Jurkat, Clone E6-1 (cell line): ENCODE measurements at regions not wholly inside any gene's neighbourhood (a gene's known extent, or its start where the extent isn't known, plus 50 kb on each side); places are given as distances from the start of the nearest gene placed in this dataset.
"Not testable (repeated sequence)": the region's sequence is repeated elsewhere in the genome, so short reads cannot be mapped to it uniquely, and the experiment has no call there.

Source experiments
- DNase-seq: peaks from one replicate; pipeline ENCODE4 v3.0.0-alpha.2; 2011; ENCODE audit warnings: low read depth, low spot score
- H3K4me3 ChIP-seq: 2 replicates; pipeline ENCODE4 v1.5.1; 2011; ENCODE audit warnings: mild to moderate bottlenecking, low read length, control low read depth, moderate library complexity

DNA sequence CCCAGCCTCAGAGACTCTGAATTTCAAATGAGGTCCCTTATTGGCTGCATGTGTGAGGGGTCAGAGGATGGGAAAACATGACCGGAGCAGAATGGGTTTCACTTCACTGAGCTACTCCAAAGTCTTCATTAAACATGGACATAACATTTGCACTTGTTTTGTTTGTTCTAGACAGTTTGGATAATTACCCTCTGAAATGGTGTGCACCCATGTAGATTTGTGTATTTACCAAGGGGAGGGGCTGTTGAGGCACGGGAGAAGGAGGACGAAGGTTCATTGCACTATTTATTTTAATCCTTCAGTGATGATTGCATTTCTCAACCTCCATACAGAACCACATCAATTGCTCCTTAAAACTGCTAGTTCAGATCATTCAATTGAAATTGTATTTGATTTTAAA, 364.2 kb downstream of the TFAP2B start:
- DNase-seq: no peak

DNA sequence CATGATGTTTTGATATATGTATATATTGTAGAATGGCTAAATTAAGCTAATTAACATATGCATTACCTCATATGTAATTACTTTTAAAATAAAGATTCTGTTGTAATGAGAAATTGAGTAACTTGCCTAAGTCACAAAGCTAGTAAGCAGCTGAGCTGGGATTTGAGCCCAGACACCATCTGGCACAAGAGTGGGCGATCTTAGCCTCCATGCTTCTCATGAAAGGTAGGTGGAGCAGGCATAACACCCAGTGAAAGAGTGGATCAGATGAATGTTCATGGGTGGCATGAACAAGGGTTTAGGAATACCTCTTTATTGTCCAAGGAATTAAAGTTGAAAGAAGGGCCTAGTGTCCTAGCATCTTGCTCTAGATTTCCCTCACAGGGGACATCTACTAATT, 365.4 kb downstream of the TFAP2B start:
- no peak overlapping the region for H3K4me3 ChIP-seq
- DNase-seq: no peak

More for the DNA sequence above, 364.2 kb downstream of the TFAP2B start:
- H3K4me3 ChIP-seq: no peak overlapping the region

DNA sequence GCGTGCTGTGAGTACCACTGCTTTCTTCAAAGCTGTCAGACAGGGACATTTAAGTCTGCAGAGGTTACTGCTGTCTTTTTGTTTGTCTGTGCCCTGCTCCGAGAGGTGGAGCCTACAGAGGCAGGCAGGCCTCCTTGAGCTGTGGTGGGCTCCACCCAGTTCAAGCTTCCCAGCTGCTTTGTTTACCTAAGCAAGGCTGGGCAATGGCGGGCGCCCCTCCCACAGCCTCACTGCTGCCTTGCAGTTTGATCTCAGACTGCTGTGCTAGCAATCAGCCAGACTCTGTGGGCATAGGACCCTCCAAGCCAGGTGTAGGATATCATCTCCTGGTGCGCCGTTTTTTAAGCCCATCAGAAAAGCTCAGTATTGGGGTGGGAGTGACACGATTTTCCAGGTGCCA, 374.5 kb downstream of the TFAP2B start:
- not testable (repeated sequence) for H3K4me3 ChIP-seq, DNase-seq

DNA sequence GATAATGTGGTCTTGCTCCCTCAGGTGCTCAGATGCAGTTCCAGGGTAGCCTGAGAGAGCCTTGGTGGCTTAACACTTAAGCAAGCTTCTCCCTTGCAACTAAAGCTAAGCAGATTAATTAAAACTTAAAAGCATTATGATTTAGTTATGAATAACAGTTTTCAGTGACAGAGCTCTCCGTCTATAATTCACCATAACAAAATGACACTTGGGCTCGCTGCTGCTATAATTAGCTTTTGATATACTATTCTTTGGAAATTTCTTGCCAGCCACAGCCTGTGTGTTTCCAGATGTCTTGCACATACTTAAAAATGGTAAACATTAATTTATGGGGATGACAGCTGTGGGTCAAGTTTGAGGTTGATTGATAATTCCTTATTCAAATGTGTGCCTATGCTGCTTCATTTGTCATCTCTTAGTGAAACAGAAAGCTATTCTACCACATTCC, 380.5 kb downstream of the TFAP2B start:
- H3K4me3 ChIP-seq: no peak overlapping the region
- no peak for DNase-seq

DNA sequence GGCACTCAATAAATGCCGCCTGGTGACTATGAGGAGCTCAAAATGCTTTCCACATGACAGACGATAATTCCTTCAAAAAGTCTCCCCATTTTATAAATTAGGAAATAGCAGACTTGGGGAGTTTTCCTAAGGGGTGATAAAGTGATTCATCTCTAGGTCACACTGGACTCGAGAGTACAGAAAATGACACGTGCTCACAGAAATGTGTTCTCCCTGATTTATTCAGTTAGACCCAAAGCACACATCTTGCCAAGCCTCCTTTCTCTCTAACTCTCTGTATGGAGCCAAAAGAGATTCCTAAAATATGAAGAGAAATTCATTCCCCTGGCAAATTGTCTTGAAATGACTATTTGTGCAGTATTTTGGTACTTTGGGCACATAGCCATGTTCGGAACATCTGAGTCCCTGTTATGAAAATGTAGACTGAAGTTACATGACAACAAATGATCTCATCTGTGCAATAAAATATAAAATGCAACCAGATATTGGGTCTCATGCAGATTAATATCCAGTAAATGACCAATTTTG, 381.1 kb downstream of the TFAP2B start:
- DNase-seq: no peak
- no peak overlapping the region for H3K4me3 ChIP-seq

DNA sequence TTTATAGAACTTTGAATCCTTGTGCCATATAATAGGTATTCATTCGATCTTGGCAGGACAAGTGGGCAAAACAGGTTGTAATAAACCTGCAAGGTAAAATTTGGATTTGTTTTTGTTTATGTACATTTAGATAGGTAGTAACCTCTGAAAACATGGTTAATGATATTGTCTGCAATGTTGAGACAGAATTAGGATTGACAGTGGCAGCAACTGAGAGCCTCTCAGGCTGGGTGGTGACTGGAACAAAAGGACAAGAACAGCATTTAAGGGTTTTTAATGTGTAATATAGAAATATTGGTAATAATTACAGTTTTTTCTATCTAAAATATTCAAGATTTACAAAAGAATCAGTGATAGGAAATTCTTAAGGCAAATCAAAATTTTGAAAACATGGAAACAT, 382.0 kb downstream of the TFAP2B start:
- DNase-seq: no peak
- H3K4me3 ChIP-seq: no peak overlapping the region

DNA sequence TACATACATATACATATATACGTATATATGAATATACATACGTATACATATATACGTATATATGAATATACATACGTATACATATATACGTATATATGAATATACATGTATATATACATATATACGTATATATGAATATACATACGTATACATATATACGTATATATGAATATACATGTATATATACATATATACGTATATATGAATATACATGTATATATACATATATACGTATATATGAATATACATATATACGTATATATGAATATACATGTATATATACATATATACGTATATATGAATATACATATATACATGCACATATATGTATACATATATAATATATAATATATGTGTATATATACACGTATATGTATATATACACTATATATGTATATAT, 384.0 kb downstream of the TFAP2B start:
- not testable (repeated sequence) for DNase-seq, H3K4me3 ChIP-seq

DNA sequence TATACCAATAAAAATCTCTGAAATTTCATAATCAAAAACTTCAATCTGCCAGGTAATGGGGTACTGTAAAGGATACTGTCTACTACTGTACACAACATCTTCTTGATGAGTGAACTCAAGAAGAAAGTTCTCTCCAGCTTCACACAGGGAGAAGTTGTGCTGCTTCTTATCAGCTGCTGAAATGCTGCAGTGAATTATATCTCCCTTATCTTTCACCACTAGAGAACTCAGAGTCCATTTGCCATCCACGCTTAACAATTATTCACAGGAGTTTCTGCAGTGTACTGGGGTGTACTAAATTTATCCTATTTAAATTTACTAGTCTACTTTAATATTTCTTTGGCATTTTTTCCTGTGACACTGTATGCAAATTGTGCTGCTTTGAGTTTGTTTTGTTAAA, 384.8 kb downstream of the TFAP2B start:
- DNase-seq: no peak
- no peak overlapping the region for H3K4me3 ChIP-seq

DNA sequence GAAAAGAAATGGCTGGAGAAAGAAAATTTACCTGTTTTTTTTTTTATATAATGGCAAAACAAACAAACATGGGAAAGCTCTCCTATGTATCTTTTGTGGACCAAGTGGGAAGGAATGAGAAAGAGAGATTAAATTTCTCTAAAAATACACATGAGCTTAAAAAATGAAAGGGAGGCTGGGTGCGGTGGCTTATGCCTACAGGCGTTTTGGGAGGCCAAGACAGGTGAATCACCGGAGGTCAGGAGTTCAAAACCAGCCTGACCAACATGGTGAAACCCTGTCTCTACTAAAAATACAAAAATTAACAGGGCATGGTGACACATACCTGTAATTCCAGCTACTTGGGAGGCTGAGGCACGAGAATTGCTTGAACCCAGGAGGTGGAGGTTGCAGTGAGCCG, 388.0 kb downstream of the TFAP2B start:
- DNase-seq, H3K4me3 ChIP-seq: not testable (repeated sequence)

DNA sequence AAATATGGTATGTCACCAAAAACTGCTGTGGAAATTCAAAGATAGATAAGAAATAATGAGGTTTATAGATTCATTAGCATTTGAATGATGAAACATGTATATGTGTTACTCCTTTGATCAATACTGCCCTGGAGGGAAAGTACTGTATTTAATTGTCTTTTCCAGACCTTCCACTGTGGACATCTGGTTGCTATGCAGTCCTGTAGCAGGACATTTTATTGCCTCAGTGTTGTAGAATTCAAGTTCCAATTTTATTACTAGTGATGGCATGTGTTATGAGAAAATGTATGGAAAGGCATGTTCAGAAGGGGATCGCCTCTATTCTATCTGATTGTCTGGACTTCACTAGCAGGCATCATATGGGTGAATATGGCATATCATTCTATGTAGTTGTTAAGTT, 391.0 kb downstream of the TFAP2B start:
- no peak overlapping the region for H3K4me3 ChIP-seq
- no peak for DNase-seq

DNA sequence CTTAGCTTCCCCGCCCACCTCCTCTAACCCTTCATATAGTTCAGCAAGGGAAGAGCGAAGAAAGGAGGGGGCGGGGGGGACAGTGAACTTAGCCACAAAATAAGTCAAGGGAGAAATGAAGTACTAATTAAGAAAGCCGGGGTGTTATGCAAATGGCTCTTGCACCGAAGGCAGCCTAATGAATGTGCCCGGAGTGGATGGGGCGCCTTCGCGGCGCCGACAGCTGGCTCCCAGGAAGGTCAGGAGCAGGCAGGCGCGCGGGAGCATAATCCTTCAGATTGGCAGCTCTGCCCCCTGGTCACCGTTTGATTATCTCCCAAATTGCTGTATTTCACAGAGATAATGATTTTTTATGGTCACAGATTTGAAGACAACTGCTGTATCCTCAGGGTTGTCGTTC, 395.1 kb downstream of the TFAP2B start:
- DNase-seq: no peak
- no peak overlapping the region for H3K4me3 ChIP-seq

DNA sequence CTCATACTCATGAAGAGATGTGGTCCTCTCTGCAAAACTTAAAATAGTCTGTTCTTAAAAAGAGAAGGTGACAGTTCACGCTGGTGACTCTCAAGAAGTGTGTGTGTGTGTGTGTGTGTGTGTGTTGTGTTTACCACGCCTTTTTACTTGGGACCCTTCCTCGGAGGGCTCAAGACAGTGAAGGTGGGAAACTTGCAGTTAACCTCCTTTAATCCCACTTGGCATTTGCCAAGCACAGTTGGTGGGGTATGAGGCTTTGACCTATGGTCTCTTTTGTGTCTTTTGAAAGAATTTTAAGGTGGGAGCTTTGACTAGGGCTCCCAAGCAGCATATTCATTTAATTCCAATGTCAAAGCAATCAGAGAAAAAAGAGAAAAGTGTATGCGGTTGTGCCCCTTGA, 395.8 kb downstream of the TFAP2B start:
- no peak for DNase-seq
- no peak overlapping the region for H3K4me3 ChIP-seq

DNA sequence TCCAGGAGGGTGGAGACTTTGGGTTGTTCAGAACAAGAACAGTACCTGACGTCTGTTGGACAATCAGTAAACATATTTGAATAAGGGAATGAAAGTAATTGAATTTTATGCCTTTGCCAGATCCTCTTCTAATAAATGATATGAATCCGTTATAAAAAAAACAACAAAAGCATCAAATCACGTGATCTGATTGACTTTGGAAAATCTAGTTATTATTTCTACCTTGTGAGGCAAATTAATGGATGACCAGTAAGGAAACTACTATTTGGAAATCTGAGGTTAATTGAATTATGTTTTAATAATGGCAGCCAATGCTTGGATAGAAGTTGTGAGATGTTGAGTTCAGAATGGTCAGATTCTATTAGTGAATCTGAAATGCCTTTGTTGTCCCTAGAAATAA, 399.5 kb downstream of the TFAP2B start:
- no peak overlapping the region for H3K4me3 ChIP-seq
- no peak for DNase-seq

DNA sequence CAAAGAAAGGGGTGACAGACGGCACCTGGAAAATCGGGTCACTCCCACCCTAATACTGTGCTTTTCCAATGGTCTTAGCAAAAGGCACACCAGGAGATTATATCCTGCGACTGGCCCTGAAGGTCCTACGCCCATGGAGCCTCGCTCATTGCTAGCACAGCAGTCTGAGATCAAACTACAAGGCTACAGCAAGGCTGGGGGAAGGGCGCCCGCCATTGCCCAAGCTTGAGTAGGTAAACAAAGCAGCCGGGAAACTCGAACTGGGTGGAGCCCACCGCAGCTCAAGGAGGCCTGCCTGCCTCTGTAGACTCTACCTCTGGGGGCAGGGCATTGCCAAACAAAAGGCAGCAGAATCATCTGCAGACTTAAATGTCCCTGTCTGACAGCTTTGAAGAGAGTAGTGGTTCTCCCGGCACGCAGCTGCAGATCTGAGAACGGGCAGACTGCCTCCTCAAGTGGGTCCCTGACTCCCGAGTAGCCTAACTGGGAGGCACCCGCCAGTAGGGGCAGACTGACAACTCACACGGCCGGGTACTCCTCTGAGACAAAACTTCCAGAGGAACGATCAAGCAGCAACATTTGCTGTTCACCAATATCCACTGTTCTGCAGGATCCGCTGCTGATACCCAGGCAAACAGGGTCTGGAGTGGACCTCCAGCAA, 406.0 kb downstream of the TFAP2B start:
- not testable (repeated sequence) for DNase-seq, H3K4me3 ChIP-seq

DNA sequence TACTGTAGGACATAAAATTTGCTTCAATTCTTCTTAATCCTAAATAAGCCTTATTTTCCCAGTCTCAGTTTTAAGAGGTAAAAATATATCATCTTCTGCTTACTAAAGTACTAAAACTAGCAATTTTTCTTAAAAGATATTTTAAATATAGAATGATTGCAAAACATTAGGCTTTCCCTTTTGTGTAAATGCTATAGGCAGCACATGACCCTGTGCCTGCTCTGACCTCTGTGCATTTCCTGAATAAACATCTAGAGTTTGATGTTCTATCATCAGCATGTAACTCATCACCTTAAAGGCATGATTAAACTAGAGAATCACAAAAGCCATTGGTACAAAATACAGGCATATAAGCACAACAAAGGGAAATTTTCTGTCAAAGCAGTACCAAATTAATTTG, 422.7 kb downstream of the TFAP2B start:
- no peak for DNase-seq
- H3K4me3 ChIP-seq: no peak overlapping the region

DNA sequence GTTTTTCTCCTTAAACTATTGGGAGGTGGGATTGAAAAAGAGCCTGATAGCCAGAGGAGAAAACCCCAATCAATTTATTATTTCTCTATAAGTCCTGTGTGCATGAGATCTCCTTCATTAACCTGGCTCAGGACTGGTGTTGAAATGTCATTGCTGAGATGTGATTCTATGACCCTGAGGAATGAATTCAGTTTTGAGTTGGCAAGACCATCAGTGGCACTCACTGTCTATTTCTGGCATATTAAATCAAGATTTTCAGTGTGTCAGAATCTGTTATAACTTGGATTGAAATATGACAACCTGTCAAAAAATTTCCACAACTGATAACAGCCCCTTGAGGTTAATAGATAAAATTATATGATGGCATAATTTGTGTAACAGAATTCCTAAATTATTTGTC, 431.1 kb downstream of the TFAP2B start:
- H3K4me3 ChIP-seq: no peak overlapping the region

DNA sequence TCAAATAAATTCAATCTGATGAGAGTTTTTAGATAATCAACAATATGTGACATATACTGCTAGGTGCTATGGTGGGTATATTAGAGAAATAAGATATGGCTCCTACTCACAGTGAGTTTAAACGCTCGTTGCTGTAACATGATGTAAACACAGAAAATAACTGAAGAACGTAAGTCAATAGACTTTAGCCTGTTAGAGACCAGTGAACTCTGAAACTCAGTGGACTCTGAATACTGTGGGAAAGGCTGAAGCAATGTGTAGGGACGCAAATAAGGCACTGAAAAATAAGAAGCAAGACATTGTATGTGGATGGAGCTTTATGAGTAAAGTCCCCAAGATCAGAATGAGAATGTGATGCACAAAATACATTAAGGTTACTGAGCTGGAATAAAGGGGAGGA, 431.6 kb downstream of the TFAP2B start:
- no peak overlapping the region for H3K4me3 ChIP-seq
- no peak for DNase-seq

More for the DNA sequence above, 431.1 kb downstream of the TFAP2B start:
- DNase-seq: no peak

DNA sequence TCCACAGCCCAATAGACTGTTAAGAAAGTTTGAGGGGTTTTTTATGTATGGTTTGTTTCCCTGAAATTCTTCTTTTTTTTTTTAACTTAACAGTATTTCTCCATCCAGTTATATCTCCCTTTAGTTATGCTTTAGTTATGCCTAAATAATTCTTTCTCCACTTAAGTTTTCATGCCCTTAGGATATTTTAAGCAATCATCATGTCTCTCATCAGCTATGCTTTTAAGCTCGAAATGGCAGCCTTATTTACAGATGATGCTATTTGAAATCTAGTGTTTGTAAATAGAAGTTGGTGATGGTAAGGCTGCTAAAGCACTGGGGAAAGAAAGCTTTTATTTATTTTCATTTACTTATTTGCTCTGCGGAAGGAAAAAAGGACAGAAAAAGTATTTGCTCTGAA, 439.3 kb downstream of the TFAP2B start:
- no peak overlapping the region for H3K4me3 ChIP-seq
- no peak for DNase-seq

DNA sequence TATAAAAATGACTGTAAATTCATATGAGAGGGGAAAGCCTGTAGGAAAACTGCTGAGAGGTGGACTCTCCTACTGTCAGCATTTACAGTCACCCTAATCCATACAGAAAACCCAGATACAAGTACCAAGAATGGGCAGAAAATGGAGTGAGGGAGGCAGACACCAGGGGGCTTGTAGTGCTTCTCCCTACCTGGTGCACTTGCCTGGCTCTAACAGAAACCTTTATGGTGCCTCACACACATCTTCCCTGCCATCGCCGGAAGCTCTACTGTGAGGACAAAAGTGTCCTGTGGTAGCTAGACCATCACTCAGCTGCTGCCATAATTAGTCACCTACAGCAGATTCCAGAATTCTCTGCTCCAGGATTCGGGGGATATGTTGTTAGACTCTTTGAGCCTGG, 441.3 kb downstream of the TFAP2B start:
- H3K4me3 ChIP-seq: no peak overlapping the region
- no peak for DNase-seq

DNA sequence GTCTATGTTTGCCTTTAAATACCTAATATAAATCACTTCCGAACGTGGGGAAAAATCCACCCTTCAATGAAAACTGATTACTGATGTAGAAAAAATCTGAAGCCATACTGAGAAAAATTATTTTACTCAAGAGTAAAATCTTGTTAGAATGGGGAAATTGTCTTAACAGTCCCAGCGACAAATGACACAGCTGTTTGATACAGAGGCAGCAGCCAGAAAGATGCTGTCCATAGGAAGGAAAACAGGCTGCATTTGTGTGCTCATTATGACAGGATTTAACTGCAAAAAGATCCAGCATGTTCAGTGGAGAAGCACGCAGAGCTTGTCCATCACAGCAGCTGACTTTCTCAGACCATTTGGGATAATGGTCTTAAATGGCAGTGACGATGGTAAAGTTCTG, 443.0 kb downstream of the TFAP2B start:
- DNase-seq: no peak

DNA sequence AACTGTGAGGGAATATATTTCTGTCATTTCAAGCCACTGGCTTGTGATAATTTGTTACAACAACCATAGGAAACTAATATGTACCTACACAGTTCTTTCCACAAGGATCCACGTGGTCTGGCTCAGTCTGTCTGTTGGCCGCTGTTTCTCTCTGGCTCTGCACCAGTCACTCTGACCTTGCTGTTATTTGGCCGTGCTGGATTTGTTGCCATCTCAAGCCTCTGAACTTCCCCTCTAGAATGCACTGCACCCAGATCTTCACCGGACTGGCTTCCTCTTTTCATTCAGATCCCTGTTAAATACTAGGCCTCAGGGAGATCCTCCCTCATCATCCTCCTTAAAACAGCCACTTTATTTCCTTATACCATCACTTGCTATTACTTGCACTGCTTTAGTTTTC, 446.8 kb downstream of the TFAP2B start:
- H3K4me3 ChIP-seq: no peak overlapping the region
- DNase-seq: no peak

More for the DNA sequence above, 443.0 kb downstream of the TFAP2B start:
- no peak overlapping the region for H3K4me3 ChIP-seq
